HG03139 (cell line): ENCODE measurements at regions not wholly inside any gene's neighbourhood (a gene's known extent, or its start where the extent isn't known, plus 50 kb on each side); places are given as distances from the start of the nearest gene placed in this dataset.

Source experiments
- ATAC-seq: cut with Tn5 transposase; IDR thresholded peaks from one replicate; pipeline ENCODE4 v1.9.1; 2021; ENCODE audit not compliant: unreplicated experiment

- no peak for ATAC-seq
Observed at GRCh38 chr16:66070140-66070917, 296.2 kb upstream of the CDH5 start.

- no peak for ATAC-seq
Observed at GRCh38 chr16:66069587-66069986, 296.9 kb upstream of the CDH5 start.

- ATAC-seq, result no peak
Observed at GRCh38 chr16:66066404-66066803, 300.1 kb upstream of the CDH5 start.

- no peak for ATAC-seq
Observed at GRCh38 chr16:66065925-66066324, 300.6 kb upstream of the CDH5 start.

GRCh38 chr16:66064801-66065530 is 301.5 kb upstream of the CDH5 start:
- ATAC-seq, result no peak

GRCh38 chr16:66058832-66059231 is 307.7 kb upstream of the CDH5 start:
- ATAC-seq, result no peak

GRCh38 chr16:66058172-66058691 is 308.3 kb upstream of the CDH5 start:
- no peak for ATAC-seq

GRCh38 chr16:66057057-66057456 is 309.4 kb upstream of the CDH5 start:
- no peak for ATAC-seq

- ATAC-seq, result no peak
Observed at GRCh38 chr16:66054095-66054494, 312.4 kb upstream of the CDH5 start.

- ATAC-seq, result no peak
Observed at GRCh38 chr16:66052745-66053144, 313.7 kb upstream of the CDH5 start.

- no peak for ATAC-seq
Observed at GRCh38 chr16:66050991-66051390, 315.5 kb upstream of the CDH5 start.

GRCh38 chr16:66049865-66050264 is 316.6 kb upstream of the CDH5 start:
- no peak for ATAC-seq

GRCh38 chr16:66045626-66046025 is 320.9 kb upstream of the CDH5 start:
- no peak for ATAC-seq

- no peak for ATAC-seq
Observed at GRCh38 chr16:66044556-66044955, 321.9 kb upstream of the CDH5 start.

- ATAC-seq, result no peak
Observed at GRCh38 chr16:66044089-66044488, 322.4 kb upstream of the CDH5 start.

- ATAC-seq, result no peak
Observed at GRCh38 chr16:66043326-66043725, 323.2 kb upstream of the CDH5 start.

GRCh38 chr16:66042341-66042740 is 324.1 kb upstream of the CDH5 start:
- ATAC-seq, result no peak

- ATAC-seq, result no peak
Observed at GRCh38 chr16:66041907-66042306, 324.6 kb upstream of the CDH5 start.

GRCh38 chr16:66039793-66040192 is 326.7 kb upstream of the CDH5 start:
- ATAC-seq, result no peak

GRCh38 chr16:66036793-66037715 is 329.4 kb upstream of the CDH5 start:
- ATAC-seq, result no peak

GRCh38 chr16:66036184-66036583 is 330.3 kb upstream of the CDH5 start:
- no peak for ATAC-seq
